GM12878 (cell line): ENCODE measurements at regions not wholly inside any gene's neighbourhood (a gene's known extent, or its start where the extent isn't known, plus 50 kb on each side); places are given as distances from the start of the nearest gene placed in this dataset.

Source experiments
- ATAC-seq: fragments of 200-7000 bp; cut with Tn5 transposase; 3 replicates; pipeline ENCODE4 v1.9.1; 2020; ENCODE audit warnings: mild to moderate bottlenecking, moderate library complexity
- BruUV-seq: library from RNA; stranded (reverse); fragments of 400-500 nt; replicated peaks from 2 replicates; lab custom pipeline; 2021; lab: Mats Ljungman, UMichigan
- CTCF ChIA-PET: fragments of 300-600 bp; sonication (Branson Sonifier 250); formaldehyde crosslinking; extraction: SDS; loops from one replicate; lab custom pipeline; 2021; ENCODE audit warnings: inconsistent platforms; lab: Yijun Ruan, JAX
- POLR2A ChIA-PET: fragments of 350-600 bp; formaldehyde crosslinking; extraction: SDS; loops from one replicate; lab custom pipeline; 2021; ENCODE audit warnings: inconsistent platforms; lab: Charles Lee
- RAD21 ChIA-PET: fragments of 300-600 bp; sonication (Branson Sonifier 250); formaldehyde crosslinking; loops from one replicate; lab custom pipeline; 2023; ENCODE audit warnings: antibody characterized with exemption; ENCODE audit not compliant: unreplicated experiment; lab: Charles Lee
- SMC1A ChIA-PET: fragments of 300-600 bp; sonication (Branson Sonifier 250); formaldehyde crosslinking; loops from one replicate; lab custom pipeline; 2023; ENCODE audit not compliant: unreplicated experiment, uncharacterized antibody; lab: Charles Lee
- DNase-seq: peaks from one replicate; pipeline ENCODE4 v3.0.0-alpha.2; 2011; ENCODE audit warnings: low read depth, low spot score
- FAIRE-seq: peaks from 3 replicates; lab custom pipeline; 2011; peaks lifted over from hg19 to GRCh38; lab: Jason Lieb, UNC
- H2AFZ ChIP-seq: 2 replicates; pipeline ENCODE4 v1.6.0; 2011; ENCODE audit warnings: low read depth, low read length, control low read depth; ENCODE audit not compliant: control insufficient read depth
- H3K27ac ChIP-seq: 2 replicates; pipeline ENCODE4 v1.5.1; 2011; ENCODE audit warnings: control low read depth; ENCODE audit not compliant: control insufficient read depth, insufficient read depth
- H3K27me3 ChIP-seq, 2 experiments: replicated peaks in 1 of 2; 2 replicates each; pipeline versions ENCODE4 v1.6.0 to v1.6.1; 2011; ENCODE audit warnings: low read length in 1 of 2; ENCODE audit not compliant: control insufficient read depth in 2 of 2, insufficient read depth in 2 of 2
- H3K36me3 ChIP-seq, 2 experiments: 2 replicates each; pipeline ENCODE4 v1.5.1; 2011; ENCODE audit warnings: low read length in 1 of 2; ENCODE audit not compliant: control insufficient read depth in 2 of 2, insufficient read depth in 2 of 2
- H3K4me1 ChIP-seq: 2 replicates; pipeline ENCODE4 v1.6.1; 2011; ENCODE audit warnings: mild to moderate bottlenecking, low read length, moderate library complexity, mixed read lengths; ENCODE audit not compliant: control insufficient read depth, insufficient read depth
- H3K4me2 ChIP-seq: 2 replicates; pipeline ENCODE4 v1.6.0; 2011; ENCODE audit warnings: control low read depth; ENCODE audit not compliant: control insufficient read depth, insufficient read depth
- H3K4me3 ChIP-seq: fragments of 200-600 bp; sonication (generic); 2 replicates; pipeline ENCODE4 v1.5.1; 2016
- H3K79me2 ChIP-seq: 2 replicates; pipeline ENCODE4 v1.6.0; 2011; ENCODE audit warnings: low read length; ENCODE audit not compliant: control insufficient read depth, insufficient read depth
- H3K9ac ChIP-seq: 2 replicates; pipeline ENCODE4 v1.8.0; 2011; ENCODE audit warnings: low read length, control low read depth, mixed read lengths; ENCODE audit not compliant: control insufficient read depth, insufficient read depth
- H3K9me3 ChIP-seq: replicated peaks from 3 replicates; pipeline ENCODE4 v1.5.1; 2011; ENCODE audit warnings: mild to moderate bottlenecking, low read length; ENCODE audit not compliant: control insufficient read depth, insufficient read depth
- H4K20me1 ChIP-seq: 2 replicates; pipeline ENCODE4 v1.6.0; 2011; ENCODE audit not compliant: control insufficient read depth, insufficient read depth
- ASH2L ChIP-seq: fragments of 300-600, 200-600 bp; sonication (generic); IDR thresholded peaks from 2 replicates; pipeline ENCODE4 v1.6.1; 2017; ENCODE audit warnings: low read depth, mild to moderate bottlenecking, borderline replicate concordance
- BACH1 ChIP-seq: fragments of 450-650 bp; IDR thresholded peaks from 2 replicates; pipeline ENCODE4 v1.6.1; 2017; ENCODE audit warnings: mild to moderate bottlenecking, borderline replicate concordance
- HCFC1 ChIP-seq: fragments of 150-350 bp; IDR thresholded peaks from 2 replicates; pipeline ENCODE4 v1.6.1; 2014; ENCODE audit warnings: low read length
- IRF5 ChIP-seq: fragments of 450-650 bp; IDR thresholded peaks from 2 replicates; pipeline ENCODE4 v1.6.1; 2017; ENCODE audit warnings: borderline replicate concordance
- JUND ChIP-seq: IDR thresholded peaks from 2 replicates; pipeline ENCODE4 v1.6.1; 2012; ENCODE audit warnings: low read depth, mild to moderate bottlenecking, low read length, improper control_type of control experiment, moderate library complexity
- LARP7 ChIP-seq: fragments of 450-650 bp; IDR thresholded peaks from 2 replicates; pipeline ENCODE4 v1.6.1; 2017; ENCODE audit warnings: mild to moderate bottlenecking
- MEF2A ChIP-seq: IDR thresholded peaks from 2 replicates; pipeline ENCODE4 v1.6.1; 2011; ENCODE audit warnings: low read depth, mild to moderate bottlenecking, low read length, moderate library complexity; ENCODE audit not compliant: insufficient read depth
- RAD51 ChIP-seq: fragments of 450-650 bp; IDR thresholded peaks from 2 replicates; pipeline ENCODE4 v1.6.1; 2016; ENCODE audit warnings: moderate library complexity, mild to moderate bottlenecking, inconsistent platforms
- RFX5 ChIP-seq: IDR thresholded peaks from 2 replicates; pipeline ENCODE4 v1.6.1; 2011; ENCODE audit warnings: low read depth, low read length, improper control_type of control experiment
- SMAD1 ChIP-seq: fragments of 450-650 bp; IDR thresholded peaks from 2 replicates; pipeline ENCODE4 v1.6.1; 2018; ENCODE audit warnings: mild to moderate bottlenecking, low read depth; ENCODE audit not compliant: partially characterized antibody
- STAT3 ChIP-seq: IDR thresholded peaks from 2 replicates; pipeline ENCODE4 v1.6.1; 2011; ENCODE audit warnings: low read depth, low read length, improper control_type of control experiment
- TCF7 ChIP-seq: IDR thresholded peaks from 2 replicates; pipeline ENCODE4 v1.6.1; 2014; ENCODE audit warnings: antibody characterized with exemption, borderline replicate concordance
- ZNF622 ChIP-seq: fragments of 450-650 bp; IDR thresholded peaks from 2 replicates; pipeline ENCODE4 v1.6.1; 2017; ENCODE audit warnings: mild to moderate bottlenecking, inconsistent platforms
- WGBS: methylation state at CpG from one replicate; pipeline ENCODE4 v1.1.6; 2016; ENCODE audit warnings: low lambda C conversion rate; ENCODE audit not compliant: insufficient replicate concordance, insufficient coverage; ENCODE audit errors: missing lambda C conversion rate; 5-methylcytosine and 5-hydroxymethylcytosine counted together
- in situ Hi-C: fragments of 300-500 bp; cut with MboI; formaldehyde crosslinking; loops from 9 replicates; pipeline ENCODE4 v1.14.3; 2018; ENCODE audit warnings: mixed read lengths
- intact Hi-C: fragments of 100-400 bp; cut with micrococcal nuclease; formaldehyde crosslinking; loops from one replicate; pipeline ENCODE4 v1.14.2; 2022; ENCODE audit not compliant: unreplicated experiment

- no peaks in the 10 kb centered on the region for H3K36me3 ChIP-seq
- DNase-seq (no peak), FAIRE-seq (no peak), ATAC-seq (no peak)
- no peaks in the 10 kb centered on the region for H3K4me1 ChIP-seq
- no peaks in the 10 kb centered on the region for H4K20me1 ChIP-seq
- no peaks in the 10 kb centered on the region for H3K9me3 ChIP-seq
- 58% methylated on average over 11 of the region's 11 CpGs for WGBS
- H2AFZ ChIP-seq = no peak overlapping the region
- no peak overlapping the region for H3K4me3 ChIP-seq
- no peaks in the 10 kb centered on the region for H3K79me2 ChIP-seq
- SMC1A ChIA-PET = interaction anchor here (0.9 to 1.6 kb wide), 3 partner anchors 9 to 15 kb away, joined by 3 to 6 read pairs (median 3); no protein-coding TSS in a partner anchor
- POLR2A ChIA-PET = no interaction called here
- H3K9ac ChIP-seq = no peak overlapping the region
- no peak overlapping the region for H3K27ac ChIP-seq
- RAD21 ChIA-PET = no interaction called here
- CTCF ChIA-PET = interaction anchor here (1.5 kb wide), 1 partner anchor 21 kb away, joined by 4 read pairs; no protein-coding TSS in a partner anchor
- BruUV-seq = no TSS peak
- in situ Hi-C loops = no loop called here
- intact Hi-C loops = no loop called here
- H3K27me3 ChIP-seq = no peaks in the 10 kb centered on the region
- TF ChIP-seq MEF2A = no peak
- TF ChIP-seq JUND = no peak
- no peak for TF ChIP-seq ASH2L
- TF ChIP-seq RAD51 = no peak
- no peak for TF ChIP-seq IRF5
- TF ChIP-seq SMAD1 = no peak
- no peak for TF ChIP-seq BACH1
- TF ChIP-seq LARP7 = no peak
- TF ChIP-seq TCF7 = no peak
- TF ChIP-seq STAT3 = no peak
- no peak for TF ChIP-seq ZNF622
- no peak for TF ChIP-seq HCFC1
- no peak for TF ChIP-seq RFX5
- no peak overlapping the region for H3K4me2 ChIP-seq
Measured at GRCh38 chr6:11633741-11634509, 96.4 kb downstream of the TMEM170B start.
